ENCODE measurements at regions not wholly inside any gene's neighbourhood (a gene's known extent, or its start where the extent isn't known, plus 50 kb on each side); places are given as distances from the start of the nearest gene placed in this dataset.
"Not testable (repeated sequence)": the region's sequence is repeated elsewhere in the genome, so short reads cannot be mapped to it uniquely, and the experiment has no call there.

- WGBS (ENCODE audit: insufficient coverage) = 100% methylated on average over 2 of the region's 2 CpGs
- CTCF ChIA-PET = no interaction called here
- no peak overlapping the region for H3K27ac Mint-ChIP-seq
- Histone ChIP-seq H3K9me3 (ENCODE audit: control extremely low read depth in 1 of 3, control insufficient read depth in 2 of 3, insufficient read depth in 1 of 3, low read length in 2 of 3) (peaks cover 0 to 2% (median 0%) of the 10 kb centered on the region in 3 donors), H3K27me3 (replicated peaks in 1 of 4; ENCODE audit: control extremely low read depth in 1 of 4, control insufficient read depth in 3 of 4, insufficient read depth in 4 of 4, low read length in 3 of 4) (no peaks in the 10 kb centered on the region), H3K9ac (ENCODE audit: low read length) (no peak overlapping the region), H3K4me2 (replicated peaks; ENCODE audit: low read depth, low read length, poor library complexity, severe bottlenecking) (no peak overlapping the region), H3K79me2 (ENCODE audit: control insufficient read depth, insufficient read depth, low read length) (no peaks in the 10 kb centered on the region), H3K4me3 (ENCODE audit: control extremely low read depth in 1 of 5, extremely low read depth in 1 of 5, insufficient read depth in 1 of 5, low read depth in 2 of 5, low read length in 4 of 5) (no peak overlapping the region), H3K4me1 (ENCODE audit: control insufficient read depth in 2 of 2, insufficient read depth in 2 of 2, low read length in 2 of 2) (no peaks in the 10 kb centered on the region), H3K36me3 (replicated peaks in 1 of 2; ENCODE audit: control extremely low read depth in 1 of 2, control insufficient read depth in 1 of 2, extremely low read depth in 1 of 2, insufficient read depth in 2 of 2, low read length in 1 of 2) (no peaks in the 10 kb centered on the region), H2AFZ (ENCODE audit: insufficient read depth, low read depth, low read length, poor library complexity, severe bottlenecking) (no peak overlapping the region), H3K27ac (ENCODE audit: low read length in 2 of 2) (no peak overlapping the region), H4K20me1 (ENCODE audit: control insufficient read depth, insufficient read depth, low read length, poor library complexity, severe bottlenecking) (no peaks in the 10 kb centered on the region)
- intact Hi-C loops (cut with micrococcal nuclease) = no loop called here
- DNase-seq = no peak
- ATAC-seq (ENCODE audit: low read depth) = no peak
- H3K9me3 Mint-ChIP-seq (ENCODE audit: insufficient read depth) = no peaks in the 10 kb centered on the region
- H3K27me3 Mint-ChIP-seq = no peaks in the 10 kb centered on the region
- TF ChIP-seq EZH2 (IDR thresholded peaks at IDR 0.05; ENCODE audit: borderline replicate concordance, insufficient read depth, low read depth, low read length, poor library complexity, severe bottlenecking) (no peak), CTCF (IDR thresholded peaks at IDR 0.05) (no peak)
- H3K4me1 Mint-ChIP-seq = no peaks in the 10 kb centered on the region
- POLR2A ChIA-PET = no interaction called here
- no peak overlapping the region for H3K4me3 Mint-ChIP-seq
Measured at GRCh38 chr4:149047368-149047767, 605.2 kb upstream of the NR3C2 start.

- Mint-ChIP-seq H3K27ac (no peak overlapping the region), H3K27me3 (no peaks in the 10 kb centered on the region), H3K4me3 (no peak overlapping the region), H3K4me1 (no peaks in the 10 kb centered on the region), H3K9me3 (ENCODE audit: insufficient read depth) (no peaks in the 10 kb centered on the region)
- CTCF ChIA-PET = no interaction called here
- Histone ChIP-seq H3K4me2 (replicated peaks; ENCODE audit: low read depth, low read length, poor library complexity, severe bottlenecking) (no peak overlapping the region), H3K27ac (ENCODE audit: low read length in 2 of 2) (no peak overlapping the region), H3K79me2 (ENCODE audit: control insufficient read depth, insufficient read depth, low read length) (no peaks in the 10 kb centered on the region), H3K27me3 (replicated peaks in 1 of 4; ENCODE audit: control extremely low read depth in 1 of 4, control insufficient read depth in 3 of 4, insufficient read depth in 4 of 4, low read length in 3 of 4) (no peaks in the 10 kb centered on the region), H3K9me3 (ENCODE audit: control extremely low read depth in 1 of 3, control insufficient read depth in 2 of 3, insufficient read depth in 1 of 3, low read length in 2 of 3) (peaks cover 0 to 2% (median 0%) of the 10 kb centered on the region in 3 donors), H3K4me3 (ENCODE audit: control extremely low read depth in 1 of 5, extremely low read depth in 1 of 5, insufficient read depth in 1 of 5, low read depth in 2 of 5, low read length in 4 of 5) (no peak overlapping the region), H3K9ac (ENCODE audit: low read length) (no peak overlapping the region), H4K20me1 (ENCODE audit: control insufficient read depth, insufficient read depth, low read length, poor library complexity, severe bottlenecking) (no peaks in the 10 kb centered on the region), H3K4me1 (ENCODE audit: control insufficient read depth in 2 of 2, insufficient read depth in 2 of 2, low read length in 2 of 2) (no peaks in the 10 kb centered on the region), H3K36me3 (replicated peaks in 1 of 2; ENCODE audit: control extremely low read depth in 1 of 2, control insufficient read depth in 1 of 2, extremely low read depth in 1 of 2, insufficient read depth in 2 of 2, low read length in 1 of 2) (no peaks in the 10 kb centered on the region), H2AFZ (ENCODE audit: insufficient read depth, low read depth, low read length, poor library complexity, severe bottlenecking) (no peak overlapping the region)
- TF ChIP-seq CTCF (IDR thresholded peaks at IDR 0.05) (no peak), EZH2 (IDR thresholded peaks at IDR 0.05; ENCODE audit: borderline replicate concordance, insufficient read depth, low read depth, low read length, poor library complexity, severe bottlenecking) (no peak)
- intact Hi-C loops (cut with micrococcal nuclease) = no loop called here
- ATAC-seq (ENCODE audit: low read depth) (no peak), DNase-seq (no peak)
- POLR2A ChIA-PET = no interaction called here
- WGBS (ENCODE audit: insufficient coverage) = 100% methylated on average over 1 of the region's 3 CpGs
Measured at GRCh38 chr4:149045731-149046130, 603.5 kb upstream of the NR3C2 start.

- H3K27ac ChIP-seq (ENCODE audit: low read length in 2 of 2); H4K20me1 ChIP-seq (ENCODE audit: control insufficient read depth, insufficient read depth, low read length, poor library complexity, severe bottlenecking); H3K4me3 ChIP-seq (ENCODE audit: control extremely low read depth in 1 of 5, extremely low read depth in 1 of 5, insufficient read depth in 1 of 5, low read depth in 2 of 5, low read length in 4 of 5); H3K4me1 ChIP-seq (ENCODE audit: control insufficient read depth in 2 of 2, insufficient read depth in 2 of 2, low read length in 2 of 2); H3K4me1 Mint-ChIP-seq; H3K79me2 ChIP-seq (ENCODE audit: control insufficient read depth, insufficient read depth, low read length); ATAC-seq (ENCODE audit: low read depth); H3K9ac ChIP-seq (ENCODE audit: low read length); H3K36me3 ChIP-seq (replicated peaks in 1 of 2; ENCODE audit: control extremely low read depth in 1 of 2, control insufficient read depth in 1 of 2, extremely low read depth in 1 of 2, insufficient read depth in 2 of 2, low read length in 1 of 2); H3K27ac Mint-ChIP-seq; H3K9me3 Mint-ChIP-seq (ENCODE audit: insufficient read depth); H3K4me2 ChIP-seq (replicated peaks; ENCODE audit: low read depth, low read length, poor library complexity, severe bottlenecking); POLR2A ChIA-PET; H3K4me3 Mint-ChIP-seq; CTCF ChIA-PET; intact Hi-C loops (cut with micrococcal nuclease); H3K27me3 Mint-ChIP-seq; H2AFZ ChIP-seq (ENCODE audit: insufficient read depth, low read depth, low read length, poor library complexity, severe bottlenecking); DNase-seq; H3K9me3 ChIP-seq (ENCODE audit: control extremely low read depth in 1 of 3, control insufficient read depth in 2 of 3, insufficient read depth in 1 of 3, low read length in 2 of 3); H3K27me3 ChIP-seq (replicated peaks in 1 of 4; ENCODE audit: control extremely low read depth in 1 of 4, control insufficient read depth in 3 of 4, insufficient read depth in 4 of 4, low read length in 3 of 4): not testable (repeated sequence)
- WGBS (ENCODE audit: insufficient coverage) = no CpG with 5 or more reads among the region's 2 CpGs
Measured at GRCh38 chr4:149039786-149040185, 597.6 kb upstream of the NR3C2 start.

Data from B cell (primary cell).